Esophagus muscularis mucosa (tissue), 4 donors: ENCODE measurements at regions not wholly inside any gene's neighbourhood (a gene's known extent, or its start where the extent isn't known, plus 50 kb on each side); places are given as distances from the start of the nearest gene placed in this dataset.

Source experiments
- DNase-seq: peaks from one replicate; pipeline ENCODE4 v3.0.0-alpha.2; 2017; ENCODE audit errors: extremely low spot score
- H3K27ac ChIP-seq, 4 donors: fragments of 200-600 bp; sonication (generic); replicated peaks in 1 of 4; 1 replicate in 3 of 4; 2 replicates in 1 of 4; pipeline ENCODE4 v1.5.1; 2016 to 2019; ENCODE audit warnings: mild to moderate bottlenecking in 1 of 4
- H3K27me3 ChIP-seq, 4 donors: fragments of 200-600 bp; sonication (generic); one replicate each; pipeline versions ENCODE4 v1.5.1 to v1.6.0; 2016 to 2019
- H3K36me3 ChIP-seq, 4 donors: fragments of 200-600 bp; sonication (generic); one replicate each; pipeline ENCODE4 v1.5.1; 2016 to 2019
- H3K4me1 ChIP-seq, 4 donors: fragments of 200-600 bp; sonication (generic); one replicate each; pipeline ENCODE4 v1.5.1; 2016 to 2019
- H3K4me3 ChIP-seq, 4 donors: fragments of 200-600 bp; sonication (generic); 1 replicate in 2 of 4; 2 replicates in 2 of 4; pipeline ENCODE4 v1.5.1; 2016 to 2019; ENCODE audit warnings: mild to moderate bottlenecking in 4 of 4, moderate library complexity in 1 of 4
- H3K9me3 ChIP-seq, 4 donors: fragments of 200-600 bp; sonication (generic); 1 replicate in 3 of 4; 2 replicates in 1 of 4; pipeline ENCODE4 v1.5.1; 2016 to 2019
- CTCF ChIP-seq, 3 experiments: fragments of 200-600 bp in 2 of 3; fragments of 450-650 bp in 1 of 3; sonication (generic) in 2 of 3; IDR thresholded peaks; one replicate each; pipeline ENCODE4 v1.5.1; 2017 to 2019; ENCODE audit warnings: antibody characterized with exemption in 3 of 3, mild to moderate bottlenecking in 2 of 3, moderate library complexity in 1 of 3
- EP300 ChIP-seq: sonication (generic); formaldehyde crosslinking; IDR thresholded peaks from one replicate; pipeline ENCODE4 v1.6.1; 2017; ENCODE audit warnings: antibody characterized with exemption
- POLR2A ChIP-seq: fragments of 450-650 bp; IDR thresholded peaks from one replicate; pipeline ENCODE4 v1.6.1; 2017; ENCODE audit warnings: antibody characterized with exemption, moderate library complexity, mild to moderate bottlenecking, low read depth
- POLR2AphosphoS5 ChIP-seq, 2 donors: sonication (generic); formaldehyde crosslinking; IDR thresholded peaks; one replicate each; pipeline ENCODE4 v1.6.1; 2017; ENCODE audit warnings: antibody characterized with exemption in 2 of 2
- WGBS: methylation state at CpG from one replicate; pipeline ENCODE4 v1.1.5; 2018; 5-methylcytosine and 5-hydroxymethylcytosine counted together
- intact Hi-C: fragments of 100-400 bp; cut with DNase I; formaldehyde crosslinking; loops from one replicate; pipeline ENCODE4 v1.15.1; 2023

- no peak for DNase-seq
- Histone ChIP-seq H3K4me3 (no peak overlapping the region), H3K36me3 (no peaks in the 10 kb centered on the region), H3K9me3 (peaks cover 0 to 4% (median 0%) of the 10 kb centered on the region in 4 donors), H3K27me3 (no peaks in the 10 kb centered on the region), H3K4me1 (peaks cover 0 to 17% (median 13%) of the 10 kb centered on the region in 4 donors), H3K27ac (no peak overlapping the region)
- intact Hi-C loops = no loop called here
- no peak for TF ChIP-seq POLR2AphosphoS5 (IDR thresholded peaks at IDR 0.05)
- no peak for TF ChIP-seq CTCF (IDR thresholded peaks at IDR 0.05)
- TF ChIP-seq POLR2A = no peak
- TF ChIP-seq EP300 = no peak
Measured at GRCh38 chr12:88658009-88658408, 77.7 kb upstream of the KITLG start.

- Histone ChIP-seq H3K4me3 (no peak overlapping the region), H3K36me3 (no peaks in the 10 kb centered on the region), H3K9me3 (peaks cover 0 to 4% (median 0%) of the 10 kb centered on the region in 4 donors), H3K4me1 (no peaks in the 10 kb centered on the region), H3K27ac (no peak overlapping the region), H3K27me3 (no peaks in the 10 kb centered on the region)
- no peak for DNase-seq
- TF ChIP-seq POLR2A = no peak
- no peak for TF ChIP-seq EP300
- no peak for TF ChIP-seq POLR2AphosphoS5 (IDR thresholded peaks at IDR 0.05)
- TF ChIP-seq CTCF (IDR thresholded peaks at IDR 0.05) = no peak
- intact Hi-C loops = no loop called here
Measured at GRCh38 chr12:88650715-88651114, 70.4 kb upstream of the KITLG start.

GRCh38 chr12:88648625-88649024 is 68.4 kb upstream of the KITLG start:
- no peak for TF ChIP-seq POLR2AphosphoS5 (IDR thresholded peaks at IDR 0.05)
- TF ChIP-seq POLR2A = no peak
- TF ChIP-seq EP300 = no peak
- TF ChIP-seq CTCF (IDR thresholded peaks at IDR 0.05) = no peak
- H3K4me1 ChIP-seq = no peaks in the 10 kb centered on the region
- 100% methylated on average over 1 of the region's 1 CpG for WGBS
- H3K27ac ChIP-seq = no peak overlapping the region
- no peak overlapping the region for H3K4me3 ChIP-seq
- no peaks in the 10 kb centered on the region for H3K36me3 ChIP-seq
- intact Hi-C loops = no loop called here
- no peak for DNase-seq
- no peaks in the 10 kb centered on the region for H3K27me3 ChIP-seq
- no peaks in the 10 kb centered on the region for H3K9me3 ChIP-seq

- no peaks in the 10 kb centered on the region for H3K9me3 ChIP-seq
- H3K4me3 ChIP-seq = no peak overlapping the region
- no peaks in the 10 kb centered on the region for H3K27me3 ChIP-seq
- no peaks in the 10 kb centered on the region for H3K36me3 ChIP-seq
- TF ChIP-seq POLR2AphosphoS5 (IDR thresholded peaks at IDR 0.05) (no peak), EP300 (no peak), POLR2A (no peak), CTCF (IDR thresholded peaks at IDR 0.05) (no peak)
- no peaks in the 10 kb centered on the region for H3K4me1 ChIP-seq
- no peak overlapping the region for H3K27ac ChIP-seq
- no peak for DNase-seq
- intact Hi-C loops = no loop called here
Measured at GRCh38 chr12:88646824-88647223, 66.6 kb upstream of the KITLG start.

- 87% methylated on average over 1 of the region's 1 CpG for whole genome bisulfite sequencing
- H3K36me3 ChIP-seq = no peaks in the 10 kb centered on the region
- no peaks in the 10 kb centered on the region for H3K27me3 ChIP-seq
- H3K4me1 ChIP-seq = no peaks in the 10 kb centered on the region
- no peak overlapping the region for H3K27ac ChIP-seq
- no peaks in the 10 kb centered on the region for H3K9me3 ChIP-seq
- H3K4me3 ChIP-seq = no peak overlapping the region
- DNase-seq = no peak
- no peak for TF ChIP-seq CTCF (IDR thresholded peaks at IDR 0.05)
- intact Hi-C loops = no loop called here
Measured at GRCh38 chr12:88645816-88646215, 65.5 kb upstream of the KITLG start.
